Right lobe of liver (tissue), 6 donors: ENCODE measurements at regions not wholly inside any gene's neighbourhood (a gene's known extent, or its start where the extent isn't known, plus 50 kb on each side); places are given as distances from the start of the nearest gene placed in this dataset.

Experiments used
- ATAC-seq, 4 donors: fragments of 200-7000 bp; cut with Tn5 transposase; one replicate each; pipeline ENCODE4 v1.9.1; 2020; ENCODE audit warnings: mild to moderate bottlenecking in 4 of 4, moderate library complexity in 4 of 4
- DNase-seq, 3 donors: peaks; one replicate each; pipeline ENCODE4 v3.0.0-alpha.2; 2020
- H3K27ac ChIP-seq, 3 donors: fragments of 200-600 bp; one replicate each; pipeline ENCODE4 v1.8.0; 2022
- H3K27me3 ChIP-seq, 2 donors: fragments of 200-600 bp; one replicate each; pipeline ENCODE4 v1.8.0; 2022
- H3K36me3 ChIP-seq, 4 donors: fragments of 200-600 bp; sonication (generic) in 1 of 4; one replicate each; pipeline versions ENCODE4 v1.5.1 to v1.8.0; 2017 to 2022; ENCODE audit warnings: control low read depth in 1 of 4
- H3K4me1 ChIP-seq, 4 donors: fragments of 200-600 bp; sonication (generic) in 1 of 4; one replicate each; pipeline versions ENCODE4 v1.5.1 to v1.8.0; 2017 to 2022; ENCODE audit warnings: control low read depth in 1 of 4
- H3K4me3 ChIP-seq, 3 donors: fragments of 200-600 bp; one replicate each; pipeline ENCODE4 v1.8.0; 2022
- H3K9me3 ChIP-seq, 4 donors: fragments of 200-600 bp; sonication (generic) in 1 of 4; one replicate each; pipeline versions ENCODE4 v1.5.1 to v1.8.0; 2017 to 2022; ENCODE audit warnings: control low read depth in 1 of 4
- POLR2A ChIP-seq: fragments of 450-650 bp; IDR thresholded peaks from one replicate; pipeline ENCODE4 v1.6.1; 2017; ENCODE audit warnings: antibody characterized with exemption, mild to moderate bottlenecking
- WGBS: methylation state at CpG from one replicate; pipeline ENCODE4 v1.1.6; 2018; ENCODE audit warnings: low coverage, low lambda C conversion rate; ENCODE audit not compliant: insufficient coverage; ENCODE audit errors: missing lambda C conversion rate; 5-methylcytosine and 5-hydroxymethylcytosine counted together
- intact Hi-C, 2 donors: fragments of 100-400 bp; cut with DNase I; formaldehyde crosslinking; loops; one replicate each; pipeline versions ENCODE4 v1.11.2 to v1.14.1; 2022
- TF ChIP-seq, protein P1 (sequence below), 4 donors: fragments of 200-600 bp in 3 of 4; fragments of 450-650 bp in 1 of 4; IDR thresholded peaks; one replicate each; pipeline versions ENCODE4 v1.5.1 to v1.8.0; 2016 to 2022; ENCODE audit warnings: antibody characterized with exemption in 4 of 4, mild to moderate bottlenecking in 2 of 4
- donor health status: DM: no; HTN: yes; CAD: no.
- donor health status: DM: no; HTN: no; CAD: no.
- donor health status: DM: no; HTN: no; CAD: no.
- donor health status: DM: no; HTN: yes; CAD: no.
- donor health status: DM: no; HTN: yes; CAD: no.

DNA sequence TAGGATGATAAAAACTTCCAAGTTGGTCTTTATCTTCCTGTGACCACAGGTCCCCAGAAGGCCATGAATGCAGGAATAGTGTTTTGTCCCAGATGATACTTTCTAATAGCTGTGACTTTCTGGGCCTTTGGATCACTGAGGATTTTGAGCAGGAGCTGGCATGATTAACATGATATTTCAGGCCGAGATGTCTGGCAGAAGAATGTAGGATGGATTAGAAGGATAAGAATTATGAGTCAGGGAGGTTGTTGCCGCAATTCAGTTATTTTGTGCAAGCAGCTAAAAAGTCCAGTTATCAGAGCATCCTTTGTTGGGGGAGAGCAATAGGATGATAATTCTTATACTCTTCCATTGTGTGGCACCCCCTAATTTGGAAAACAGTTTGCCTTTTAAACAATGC, 189.7 kb downstream of the PSAT1 start:
- Histone ChIP-seq H3K36me3 (no peaks in the 10 kb centered on the region), H3K9me3 (no peaks in the 10 kb centered on the region), H3K4me3 (no peak overlapping the region), H3K27ac (no peak overlapping the region), H3K27me3 (no peaks in the 10 kb centered on the region), H3K4me1 (peaks cover 0 to 3% (median 0%) of the 10 kb centered on the region in 4 donors)
- no peak for DNase-seq
- ATAC-seq = no peak
- WGBS = 63% methylated on average over 2 of the region's 2 CpGs
- TF ChIP-seq, protein P1, sequence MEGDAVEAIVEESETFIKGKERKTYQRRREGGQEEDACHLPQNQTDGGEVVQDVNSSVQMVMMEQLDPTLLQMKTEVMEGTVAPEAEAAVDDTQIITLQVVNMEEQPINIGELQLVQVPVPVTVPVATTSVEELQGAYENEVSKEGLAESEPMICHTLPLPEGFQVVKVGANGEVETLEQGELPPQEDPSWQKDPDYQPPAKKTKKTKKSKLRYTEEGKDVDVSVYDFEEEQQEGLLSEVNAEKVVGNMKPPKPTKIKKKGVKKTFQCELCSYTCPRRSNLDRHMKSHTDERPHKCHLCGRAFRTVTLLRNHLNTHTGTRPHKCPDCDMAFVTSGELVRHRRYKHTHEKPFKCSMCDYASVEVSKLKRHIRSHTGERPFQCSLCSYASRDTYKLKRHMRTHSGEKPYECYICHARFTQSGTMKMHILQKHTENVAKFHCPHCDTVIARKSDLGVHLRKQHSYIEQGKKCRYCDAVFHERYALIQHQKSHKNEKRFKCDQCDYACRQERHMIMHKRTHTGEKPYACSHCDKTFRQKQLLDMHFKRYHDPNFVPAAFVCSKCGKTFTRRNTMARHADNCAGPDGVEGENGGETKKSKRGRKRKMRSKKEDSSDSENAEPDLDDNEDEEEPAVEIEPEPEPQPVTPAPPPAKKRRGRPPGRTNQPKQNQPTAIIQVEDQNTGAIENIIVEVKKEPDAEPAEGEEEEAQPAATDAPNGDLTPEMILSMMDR (IDR thresholded peaks at IDR 0.05) = no peak
- TF ChIP-seq POLR2A = no peak
- intact Hi-C loops = no loop called here

DNA sequence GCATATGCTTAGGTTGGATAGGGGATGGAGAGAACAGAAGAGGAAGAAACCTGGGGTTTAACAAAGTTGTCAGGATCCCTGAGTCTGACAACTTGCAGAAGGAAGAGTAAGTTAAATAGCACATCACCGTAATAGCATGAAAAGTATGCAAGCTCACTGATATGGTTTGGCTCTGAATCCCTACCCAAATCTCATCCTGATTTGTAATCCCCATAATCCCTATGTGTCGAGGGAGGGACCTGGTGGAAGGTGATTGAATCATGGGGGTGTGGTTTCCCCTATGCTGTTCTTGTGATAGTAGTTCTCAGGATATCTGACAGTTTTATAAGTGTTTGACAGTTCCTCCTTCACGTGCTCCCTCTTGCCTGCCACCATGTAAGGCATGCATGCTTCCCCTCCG, 193.3 kb downstream of the PSAT1 start:
- H3K36me3 ChIP-seq = no peaks in the 10 kb centered on the region
- TF ChIP-seq, protein P1 (IDR thresholded peaks at IDR 0.05) = no peak
- TF ChIP-seq POLR2A = no peak
- ATAC-seq = no peak
- no peaks in the 10 kb centered on the region for H3K9me3 ChIP-seq
- no peaks in the 10 kb centered on the region for H3K4me1 ChIP-seq
- H3K27me3 ChIP-seq = no peaks in the 10 kb centered on the region
- H3K27ac ChIP-seq = no peak overlapping the region
- no peak for DNase-seq
- H3K4me3 ChIP-seq = no peak overlapping the region
- WGBS = 64% methylated on average over 3 of the region's 4 CpGs
- intact Hi-C loops = no loop called here

DNA sequence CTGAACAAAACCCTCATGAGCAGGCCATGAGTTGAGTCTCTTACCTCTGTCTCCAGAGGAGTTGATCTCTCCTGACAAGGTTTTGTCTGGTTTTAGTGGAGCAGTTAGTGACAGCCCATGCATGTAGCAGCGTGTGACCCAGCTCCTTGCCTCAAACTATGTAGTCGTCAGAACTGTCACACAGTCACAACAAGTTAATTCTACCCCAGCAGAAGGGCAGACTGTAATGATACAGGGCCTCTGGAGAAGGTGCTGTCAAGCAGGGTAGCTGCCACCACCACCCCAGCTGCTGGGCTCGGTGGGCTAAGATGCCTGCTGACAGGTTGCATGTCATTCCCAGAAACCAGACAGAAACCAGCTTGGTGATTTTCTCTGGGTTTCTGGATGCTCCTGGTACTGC, 194.5 kb downstream of the PSAT1 start:
- no peaks in the 10 kb centered on the region for H3K27me3 ChIP-seq
- DNase-seq (no peak), ATAC-seq (no peak)
- TF ChIP-seq, protein P1 (IDR thresholded peaks at IDR 0.05) = no peak
- TF ChIP-seq POLR2A = no peak
- H3K9me3 ChIP-seq = no peaks in the 10 kb centered on the region
- intact Hi-C loops = no loop called here
- 57% methylated on average over 3 of the region's 3 CpGs for WGBS
- H3K27ac ChIP-seq = no peak overlapping the region
- H3K36me3 ChIP-seq = no peaks in the 10 kb centered on the region
- no peak overlapping the region for H3K4me3 ChIP-seq
- H3K4me1 ChIP-seq = no peaks in the 10 kb centered on the region

DNA sequence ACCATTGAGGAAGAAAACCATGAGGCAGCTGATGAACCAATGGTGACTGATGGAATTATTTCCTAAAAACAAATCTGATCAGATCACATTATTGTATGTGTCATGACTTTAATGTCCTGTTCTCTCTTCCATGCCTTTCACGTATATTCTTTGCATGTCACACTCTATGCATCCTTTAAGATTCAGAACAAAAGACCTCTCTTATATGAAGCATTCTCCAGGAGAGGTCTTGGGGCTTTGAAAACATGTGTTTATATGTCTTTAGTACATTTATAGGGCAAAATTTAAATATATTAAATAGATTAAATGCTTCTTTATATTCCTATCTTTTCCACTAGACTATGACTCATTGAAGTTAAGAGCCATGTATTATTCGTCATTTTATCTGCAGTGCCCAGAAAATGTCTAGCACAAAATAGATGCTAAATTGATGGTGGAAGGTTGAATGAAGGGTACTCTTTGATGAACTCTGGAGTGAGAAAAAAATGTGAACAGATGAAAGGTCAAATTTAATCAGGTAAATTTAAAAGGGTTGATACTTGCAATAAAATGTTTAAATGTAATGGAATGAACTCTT, 196.3 kb downstream of the PSAT1 start:
- H3K27me3 ChIP-seq = no peaks in the 10 kb centered on the region
- intact Hi-C loops = no loop called here
- no peaks in the 10 kb centered on the region for H3K4me1 ChIP-seq
- H3K9me3 ChIP-seq = no peaks in the 10 kb centered on the region
- DNase-seq (no peak), ATAC-seq (no peak)
- no peak overlapping the region for H3K27ac ChIP-seq
- no peaks in the 10 kb centered on the region for H3K36me3 ChIP-seq
- TF ChIP-seq POLR2A = no peak
- TF ChIP-seq, protein P1 (IDR thresholded peaks at IDR 0.05) = no peak
- no peak overlapping the region for H3K4me3 ChIP-seq
- WGBS = 77% methylated on average over 2 of the region's 2 CpGs

DNA sequence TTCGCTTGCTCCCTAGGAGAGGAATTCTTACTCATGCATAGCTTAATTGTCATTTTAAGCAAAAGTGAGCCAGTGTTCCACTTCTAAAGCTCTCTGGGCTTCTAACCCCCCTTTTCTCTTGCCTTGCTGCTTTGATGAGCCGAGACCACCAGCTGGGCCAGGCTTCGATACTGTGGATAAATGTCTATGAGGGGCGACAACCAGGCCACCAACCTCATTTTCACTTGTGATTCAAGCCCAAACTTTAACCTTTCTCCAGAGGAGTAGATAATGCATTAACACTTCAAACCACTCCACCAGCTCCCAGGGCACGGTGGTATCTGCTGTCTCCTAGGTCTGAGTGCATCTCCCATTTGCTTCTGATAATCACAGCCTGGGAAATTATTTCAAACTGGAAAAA, 205.6 kb downstream of the PSAT1 start:
- Histone ChIP-seq H3K4me1 (no peaks in the 10 kb centered on the region), H3K27ac (no peak overlapping the region), H3K4me3 (no peak overlapping the region), H3K9me3 (no peaks in the 10 kb centered on the region), H3K27me3 (no peaks in the 10 kb centered on the region), H3K36me3 (no peaks in the 10 kb centered on the region)
- DNase-seq (no peak), ATAC-seq (no peak)
- no peak for TF ChIP-seq POLR2A
- TF ChIP-seq, protein P1 (IDR thresholded peaks at IDR 0.05) = no peak
- intact Hi-C loops = no loop called here
- WGBS = 43% methylated on average over 4 of the region's 5 CpGs
